GM10266 (cell line): ENCODE measurements at regions not wholly inside any gene's neighbourhood (a gene's known extent, or its start where the extent isn't known, plus 50 kb on each side); places are given as distances from the start of the nearest gene placed in this dataset.

Experiments
- DNase-seq: peaks from one replicate; pipeline ENCODE4 v3.0.0; 2012; ENCODE audit errors: extremely low spot score
- TF ChIP-seq, protein P1 (sequence below): IDR thresholded peaks from 2 replicates; pipeline ENCODE4 v1.5.1; 2012; ENCODE audit warnings: mild to moderate bottlenecking, low read depth; ENCODE audit not compliant: control insufficient read depth, insufficient read depth; ENCODE audit errors: missing control alignments

DNA sequence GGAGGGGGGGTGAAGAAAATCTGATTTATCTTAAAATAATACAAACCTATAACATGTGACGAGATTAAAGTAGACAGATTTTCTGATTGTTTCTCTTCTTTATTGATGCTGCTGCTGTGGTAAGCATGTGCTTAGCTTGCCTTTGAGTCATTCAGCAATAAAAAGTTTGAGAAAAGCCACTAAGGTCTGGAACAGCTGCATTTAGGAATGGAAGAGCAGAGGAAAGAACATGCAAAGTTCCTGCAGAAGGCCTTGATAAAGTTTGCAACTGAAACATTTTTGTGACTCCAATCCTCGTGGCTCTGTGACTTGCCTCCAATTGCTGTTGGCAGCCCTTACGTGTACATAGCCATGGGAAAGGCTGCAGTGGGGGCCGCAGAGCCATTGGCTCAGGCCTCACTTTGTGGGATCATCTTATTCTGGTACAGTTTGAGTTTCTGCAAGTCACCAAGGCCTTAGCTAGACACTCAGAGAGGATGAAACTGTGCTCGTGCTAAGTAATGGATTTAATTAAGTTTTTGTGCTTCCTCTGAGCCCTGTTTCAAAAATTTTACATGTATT lies 370.2 kb downstream of the AASDHPPT start:
- TF ChIP-seq, protein P1, sequence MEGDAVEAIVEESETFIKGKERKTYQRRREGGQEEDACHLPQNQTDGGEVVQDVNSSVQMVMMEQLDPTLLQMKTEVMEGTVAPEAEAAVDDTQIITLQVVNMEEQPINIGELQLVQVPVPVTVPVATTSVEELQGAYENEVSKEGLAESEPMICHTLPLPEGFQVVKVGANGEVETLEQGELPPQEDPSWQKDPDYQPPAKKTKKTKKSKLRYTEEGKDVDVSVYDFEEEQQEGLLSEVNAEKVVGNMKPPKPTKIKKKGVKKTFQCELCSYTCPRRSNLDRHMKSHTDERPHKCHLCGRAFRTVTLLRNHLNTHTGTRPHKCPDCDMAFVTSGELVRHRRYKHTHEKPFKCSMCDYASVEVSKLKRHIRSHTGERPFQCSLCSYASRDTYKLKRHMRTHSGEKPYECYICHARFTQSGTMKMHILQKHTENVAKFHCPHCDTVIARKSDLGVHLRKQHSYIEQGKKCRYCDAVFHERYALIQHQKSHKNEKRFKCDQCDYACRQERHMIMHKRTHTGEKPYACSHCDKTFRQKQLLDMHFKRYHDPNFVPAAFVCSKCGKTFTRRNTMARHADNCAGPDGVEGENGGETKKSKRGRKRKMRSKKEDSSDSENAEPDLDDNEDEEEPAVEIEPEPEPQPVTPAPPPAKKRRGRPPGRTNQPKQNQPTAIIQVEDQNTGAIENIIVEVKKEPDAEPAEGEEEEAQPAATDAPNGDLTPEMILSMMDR = no peak
- no peak for DNase-seq

DNA sequence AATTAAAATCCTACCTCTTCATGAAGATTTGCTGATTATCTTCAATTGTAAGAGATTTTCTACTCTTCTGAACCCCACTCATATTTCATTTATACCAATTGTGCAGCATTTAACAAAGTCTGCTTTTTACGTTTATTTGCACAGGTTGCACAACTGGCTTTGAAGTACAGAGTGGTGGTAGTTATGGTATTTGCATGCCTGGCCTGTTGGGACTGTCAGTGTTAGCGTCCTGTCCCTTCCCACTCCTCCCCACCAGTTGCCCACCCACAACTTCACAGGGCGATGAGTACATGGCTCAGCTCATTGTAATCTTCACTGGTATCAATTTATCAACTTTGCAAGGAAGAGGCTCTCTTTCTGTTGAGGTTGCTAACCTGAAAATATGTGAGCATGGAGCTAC lies 372.3 kb downstream of the AASDHPPT start:
- TF ChIP-seq, protein P1 = no peak
- no peak for DNase-seq

DNA sequence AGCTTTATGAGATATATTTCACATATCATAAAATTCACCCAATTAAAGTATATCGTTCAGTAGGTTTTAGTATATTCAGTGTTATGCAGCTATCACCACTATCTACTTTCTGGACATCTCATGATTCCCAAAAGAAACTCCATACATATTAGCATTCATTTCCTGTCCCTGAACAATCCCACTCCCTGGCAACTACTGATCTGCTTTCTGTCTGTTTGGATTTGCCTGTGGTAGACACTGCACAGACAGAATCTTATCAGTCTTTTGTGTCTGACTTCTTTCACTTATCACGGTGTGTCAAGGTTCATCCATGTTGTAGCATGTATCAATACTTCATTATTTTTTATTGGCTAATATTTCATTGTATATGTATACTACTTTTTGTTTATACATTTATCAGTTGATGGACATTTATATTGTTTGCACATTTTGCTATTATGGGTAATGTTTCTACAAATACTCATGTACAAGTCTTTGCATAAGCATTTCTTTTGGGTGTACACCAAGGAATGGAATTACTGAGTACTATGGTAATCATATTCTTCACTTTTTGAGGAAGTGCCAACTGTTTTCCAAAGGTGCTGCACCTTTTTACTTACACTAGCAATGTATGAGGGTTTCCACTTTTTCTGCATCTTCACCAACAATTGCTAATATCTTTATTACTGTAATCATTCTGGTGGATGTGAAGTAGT lies 373.9 kb downstream of the AASDHPPT start:
- TF ChIP-seq, protein P1 = no peak
- DNase-seq = no peak

DNA sequence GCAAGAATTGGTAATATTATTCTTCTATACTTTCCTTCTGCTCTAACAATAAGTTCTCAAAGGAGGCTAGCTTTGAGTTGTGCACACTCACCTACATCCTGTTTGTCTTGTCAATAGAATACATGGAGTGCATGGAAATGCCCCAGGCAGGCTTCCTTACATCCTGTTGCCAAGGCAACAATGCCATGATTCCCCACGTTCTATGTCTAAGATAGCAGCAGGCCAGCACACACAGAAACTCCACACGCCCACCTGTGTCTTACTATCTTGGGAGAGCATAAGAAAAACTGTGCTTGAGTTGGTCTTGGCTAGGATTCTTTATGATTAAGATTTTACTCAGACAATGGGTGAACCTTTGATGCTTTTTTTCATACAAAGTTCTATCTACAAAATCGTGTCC lies 379.2 kb downstream of the AASDHPPT start:
- TF ChIP-seq, protein P1 = no peak
- DNase-seq = no peak

DNA sequence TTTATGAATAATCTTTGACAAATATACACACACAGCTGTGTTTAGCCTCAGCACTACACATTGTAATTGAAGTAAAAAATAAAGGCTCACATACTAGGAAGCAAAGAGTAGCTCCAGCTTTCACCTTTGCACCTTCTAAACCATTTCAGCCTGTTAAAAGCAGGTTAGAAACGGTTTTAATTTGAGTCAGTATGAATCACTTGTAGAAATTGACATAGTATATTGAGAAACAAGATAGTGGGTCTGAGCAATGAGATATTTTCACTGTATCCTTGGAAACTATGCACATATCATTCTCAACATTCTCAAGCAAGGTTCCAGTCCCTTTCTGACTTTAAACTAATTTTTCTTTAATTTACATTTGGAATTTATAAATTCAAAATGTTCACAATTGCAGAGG lies 380.3 kb downstream of the AASDHPPT start:
- no peak for DNase-seq
- TF ChIP-seq, protein P1 = no peak

DNA sequence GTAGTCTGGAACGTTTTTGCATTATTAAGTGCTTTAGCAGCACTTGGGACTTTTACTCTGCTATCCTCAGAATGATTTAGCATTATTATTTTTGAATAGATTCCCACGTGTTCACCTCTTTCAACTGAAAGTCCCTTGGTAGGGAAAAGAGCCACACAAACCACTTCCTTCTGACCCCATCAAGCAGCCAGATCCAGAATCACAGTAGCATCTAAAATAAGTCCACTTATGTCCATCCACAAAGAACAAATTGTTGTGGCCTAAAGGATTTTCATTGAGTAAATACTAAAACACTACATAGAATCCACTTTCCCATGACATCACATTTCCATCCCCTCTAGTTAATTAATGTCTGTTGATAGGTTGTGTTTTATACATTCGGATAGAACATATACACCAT lies 381.7 kb downstream of the AASDHPPT start:
- TF ChIP-seq, protein P1 = no peak
- no peak for DNase-seq

DNA sequence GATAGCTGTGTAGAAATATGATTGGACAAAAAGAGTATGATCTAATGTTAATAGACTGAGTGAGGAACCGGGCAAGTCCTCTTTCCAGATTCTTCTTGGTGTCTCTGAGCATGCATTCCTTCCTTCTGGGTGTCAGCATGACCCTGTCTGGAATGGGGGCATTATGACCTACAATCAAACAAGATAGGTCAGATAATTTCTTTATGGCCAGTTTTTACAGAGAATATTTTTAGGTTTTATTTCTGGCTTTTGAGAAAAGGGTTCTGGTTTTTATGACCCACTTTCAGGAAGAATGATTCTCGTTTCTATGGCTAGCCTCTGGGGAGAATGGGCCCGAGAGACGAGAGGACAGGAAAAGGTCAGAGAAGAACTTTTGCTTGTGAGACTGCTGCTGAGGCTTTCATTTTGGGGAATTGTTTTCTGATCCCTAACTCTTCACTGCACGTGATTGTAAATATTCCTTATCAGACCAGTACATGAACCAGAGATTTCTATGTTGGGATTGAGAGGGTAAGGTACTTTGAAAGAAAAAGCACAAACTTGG lies 383.8 kb downstream of the AASDHPPT start:
- TF ChIP-seq, protein P1 = no peak
- DNase-seq = no peak
